GM06990 (cell line): ENCODE measurements at regions not wholly inside any gene's neighbourhood (a gene's known extent, or its start where the extent isn't known, plus 50 kb on each side); places are given as distances from the start of the nearest gene placed in this dataset.

Source experiments
- DNase-seq: peaks from one replicate; pipeline ENCODE4 v3.0.0-alpha.2; 2011; ENCODE audit not compliant: insufficient read length; ENCODE audit errors: extremely low read depth
- H3K27me3 ChIP-seq: replicated peaks from 2 replicates; pipeline ENCODE4 v1.6.0; 2011; ENCODE audit warnings: low read length; ENCODE audit not compliant: control insufficient read depth, insufficient read depth
- H3K36me3 ChIP-seq: 2 replicates; pipeline ENCODE4 v1.5.1; 2011; ENCODE audit warnings: low read length; ENCODE audit not compliant: control insufficient read depth, insufficient read depth
- H3K4me3 ChIP-seq: replicated peaks from 2 replicates; pipeline ENCODE4 v1.5.1; 2011; ENCODE audit warnings: low read depth, mild to moderate bottlenecking, control low read depth, low read length
- CTCF ChIP-seq: IDR thresholded peaks from 2 replicates; pipeline ENCODE4 v1.5.1; 2011; ENCODE audit warnings: low read length, control low read depth, mild to moderate bottlenecking, inconsistent platforms; ENCODE audit not compliant: insufficient read depth, poor library complexity, severe bottlenecking

- no peak overlapping the region for H3K4me3 ChIP-seq
- H3K36me3 ChIP-seq: no peaks in the 10 kb centered on the region
- no peaks in the 10 kb centered on the region for H3K27me3 ChIP-seq
- no peak for TF ChIP-seq CTCF
- DNase-seq: no peak
These were observed 613.2 kb upstream of the RAB6C start for GRCh38 chr2:129366263-129366662.

GRCh38 chr2:129367107-129367506 is 612.4 kb upstream of the RAB6C start:
- Histone ChIP-seq H3K27me3 (no peaks in the 10 kb centered on the region), H3K36me3 (no peaks in the 10 kb centered on the region), H3K4me3 (no peak overlapping the region)
- no peak for TF ChIP-seq CTCF
- no peak for DNase-seq

- H3K4me3 ChIP-seq: no peak overlapping the region
- H3K36me3 ChIP-seq: no peaks in the 10 kb centered on the region
- no peaks in the 10 kb centered on the region for H3K27me3 ChIP-seq
- peak; percentile 25 for DNase-seq
- TF ChIP-seq CTCF: no peak
These were observed 610.0 kb upstream of the RAB6C start for GRCh38 chr2:129369437-129369836.

GRCh38 chr2:129374452-129374851 is 605.0 kb upstream of the RAB6C start:
- Histone ChIP-seq H3K27me3 (no peaks in the 10 kb centered on the region), H3K4me3 (no peak overlapping the region), H3K36me3 (no peaks in the 10 kb centered on the region)
- TF ChIP-seq CTCF: no peak
- DNase-seq: no peak

GRCh38 chr2:129375632-129376425 is 603.6 kb upstream of the RAB6C start:
- no peaks in the 10 kb centered on the region for H3K27me3 ChIP-seq
- TF ChIP-seq CTCF: no peak
- no peak for DNase-seq
- H3K4me3 ChIP-seq: no peak overlapping the region
- H3K36me3 ChIP-seq: no peaks in the 10 kb centered on the region
